Adrenal gland (tissue), 5 donors: ENCODE measurements at regions not wholly inside any gene's neighbourhood (a gene's known extent, or its start where the extent isn't known, plus 50 kb on each side); places are given as distances from the start of the nearest gene placed in this dataset.

Experiments used
- CTCF ChIP-seq, 6 experiments: fragments of 450-650 bp in 4 of 6; fragments of 200-600 bp in 2 of 6; sonication (generic) in 1 of 6; IDR thresholded peaks; 1 replicate in 5 of 6; 2 replicates in 1 of 6; pipeline versions ENCODE4 v1.5.1 to v1.8.0; 2016 to 2021; ENCODE audit warnings: antibody characterized with exemption in 6 of 6, mild to moderate bottlenecking in 2 of 6, moderate library complexity in 1 of 6
- POLR2A ChIP-seq, 2 donors: fragments of 450-650 bp; IDR thresholded peaks; one replicate each; pipeline ENCODE4 v1.6.1; 2017; ENCODE audit warnings: antibody characterized with exemption in 2 of 2, mild to moderate bottlenecking in 2 of 2, moderate library complexity in 1 of 2
- donor health status: DM: no; HTN: no; CAD: no.

- TF ChIP-seq POLR2A (IDR thresholded peaks at IDR 0.05) (no peak), CTCF (IDR thresholded peaks at IDR 0.05) (no peak)
Observed at GRCh38 chrX:152037183-152037582, 62.7 kb upstream of the GABRE start.
